ENCODE measurements at regions not wholly inside any gene's neighbourhood (a gene's known extent, or its start where the extent isn't known, plus 50 kb on each side); places are given as distances from the start of the nearest gene placed in this dataset.

GRCh38 chr5:116669261-116670031 is 94.8 kb upstream of the SEMA6A start:
- DNase-seq (ENCODE audit: low spot score): no peak

- no peak for DNase-seq (ENCODE audit: low spot score)
These were observed 93.8 kb upstream of the SEMA6A start for GRCh38 chr5:116668390-116668789.

DNA sequence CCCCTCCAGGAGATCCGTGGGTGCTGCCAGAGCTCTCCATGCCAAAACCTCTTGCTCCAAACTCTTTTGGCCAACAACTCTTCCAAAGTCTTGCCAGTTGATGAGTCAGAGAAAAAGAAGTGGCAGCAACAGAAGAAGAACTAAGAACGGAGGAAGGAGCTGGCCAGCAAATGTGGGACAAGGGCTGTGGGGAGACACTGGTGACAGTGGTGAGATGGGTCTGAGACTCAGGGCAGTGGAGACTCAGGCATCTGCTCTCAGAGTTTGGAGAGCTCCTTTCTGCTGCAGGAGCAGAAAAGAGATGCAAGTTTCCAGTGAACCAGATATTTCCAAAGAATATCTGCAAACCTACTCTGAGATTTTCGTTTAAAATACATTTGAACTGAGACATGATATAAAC is 92.3 kb upstream of the SEMA6A start:
- DNase-seq (ENCODE audit: low spot score): no peak

DNA sequence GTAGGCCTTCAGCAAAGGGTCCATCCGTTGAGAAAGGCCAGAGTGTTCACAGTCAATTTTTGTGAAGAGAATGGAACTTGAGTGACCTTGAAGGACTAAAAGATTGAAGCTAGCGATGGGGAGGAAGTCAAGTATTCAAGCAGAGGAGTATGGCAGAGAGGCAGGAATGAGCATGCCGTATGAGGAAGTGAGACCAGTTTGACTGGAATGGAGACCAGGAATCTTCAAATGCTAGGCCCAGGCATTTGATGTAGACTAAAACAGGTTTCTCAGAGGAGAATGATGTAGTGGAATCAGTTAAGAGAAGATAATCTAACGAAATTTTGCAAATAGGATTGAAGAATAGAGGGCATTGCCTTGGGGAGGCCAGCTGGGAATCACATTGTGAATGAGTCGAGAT is 90.4 kb upstream of the SEMA6A start:
- DNase-seq (ENCODE audit: low spot score): no peak

DNA sequence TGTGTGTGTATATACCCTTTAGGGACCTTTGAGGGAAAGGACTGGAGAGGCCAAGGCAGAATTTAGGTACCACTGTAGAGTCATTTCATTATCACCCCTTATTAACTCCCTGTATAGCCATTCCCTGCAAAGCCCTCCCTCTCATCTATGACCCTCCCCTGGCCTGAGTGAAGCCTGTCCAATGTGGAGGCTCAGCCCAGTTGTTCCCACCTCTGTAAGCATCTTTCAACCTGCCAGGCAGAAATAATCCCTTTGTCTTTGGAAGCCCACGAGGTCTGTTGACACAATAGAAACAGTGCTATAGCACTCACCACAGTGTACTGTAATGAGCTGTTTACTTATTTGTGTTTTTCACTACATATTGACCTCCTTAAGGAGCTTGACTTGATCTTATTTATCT is 88.5 kb upstream of the SEMA6A start:
- DNase-seq (ENCODE audit: low spot score): no peak

DNA sequence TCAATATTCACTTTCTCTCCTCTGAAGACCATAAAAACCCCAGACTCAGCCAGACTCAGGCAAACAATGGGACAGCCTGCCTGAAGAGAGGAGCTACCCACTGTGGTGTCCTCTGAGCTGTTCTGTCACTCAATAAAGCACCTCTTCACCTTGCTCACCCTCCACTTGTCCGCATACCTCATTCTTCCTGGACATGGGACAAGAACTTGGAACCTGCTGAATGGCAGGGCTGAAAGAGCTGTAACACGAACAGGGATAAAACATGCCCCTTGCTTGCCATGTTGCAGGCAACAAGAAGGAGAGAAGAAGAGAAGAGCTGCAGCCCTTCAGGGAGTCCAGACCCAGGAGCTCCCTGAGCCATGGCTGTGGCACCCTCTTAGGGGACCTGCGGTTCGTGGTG is 86.8 kb upstream of the SEMA6A start:
- no peak for DNase-seq (ENCODE audit: low spot score)

GRCh38 chr5:116660929-116661328 is 86.3 kb upstream of the SEMA6A start:
- DNase-seq (ENCODE audit: low spot score): no peak

DNA sequence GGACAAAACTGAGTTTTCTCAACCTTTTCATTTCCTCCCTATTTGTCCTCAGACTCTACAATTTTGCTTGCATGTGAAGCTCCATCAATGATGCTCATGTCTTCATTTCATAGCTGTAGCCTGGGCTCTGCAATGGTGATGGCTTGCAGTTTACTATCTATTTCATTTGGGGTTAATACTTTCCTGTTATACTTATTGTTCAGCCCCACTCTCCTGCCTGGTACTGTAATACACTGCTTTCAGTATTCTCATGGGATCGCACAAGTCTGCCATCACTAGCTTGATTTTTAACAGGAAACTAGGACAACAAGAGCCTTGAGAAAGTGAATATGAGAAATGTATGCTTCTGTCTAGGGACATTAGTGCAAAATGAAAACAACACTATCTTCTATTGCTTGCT is 84.2 kb upstream of the SEMA6A start:
- DNase-seq (ENCODE audit: low spot score): no peak

DNA sequence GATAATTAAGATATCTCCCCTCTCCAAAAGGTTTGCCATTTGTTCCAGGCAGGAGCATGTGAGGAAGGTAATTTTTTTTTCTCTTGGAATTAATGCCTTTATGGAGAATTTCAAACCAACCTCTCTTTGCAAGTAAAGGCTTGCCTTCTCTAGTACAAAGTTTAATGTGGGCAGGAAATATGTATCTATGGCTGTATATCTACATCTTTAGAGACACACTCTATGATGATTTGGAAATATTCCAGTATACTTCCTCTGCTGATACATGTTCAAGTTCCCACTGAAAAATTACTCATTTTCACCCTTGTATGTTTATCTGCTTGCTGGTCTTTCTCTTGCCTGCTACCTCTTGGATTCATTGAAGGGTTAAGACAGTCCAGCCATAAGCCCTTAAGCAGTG is 83.5 kb upstream of the SEMA6A start:
- peak; percentile 25 for DNase-seq (ENCODE audit: low spot score)

GRCh38 chr5:116655431-116655830 is 80.8 kb upstream of the SEMA6A start:
- DNase-seq (ENCODE audit: low spot score): no peak

DNA sequence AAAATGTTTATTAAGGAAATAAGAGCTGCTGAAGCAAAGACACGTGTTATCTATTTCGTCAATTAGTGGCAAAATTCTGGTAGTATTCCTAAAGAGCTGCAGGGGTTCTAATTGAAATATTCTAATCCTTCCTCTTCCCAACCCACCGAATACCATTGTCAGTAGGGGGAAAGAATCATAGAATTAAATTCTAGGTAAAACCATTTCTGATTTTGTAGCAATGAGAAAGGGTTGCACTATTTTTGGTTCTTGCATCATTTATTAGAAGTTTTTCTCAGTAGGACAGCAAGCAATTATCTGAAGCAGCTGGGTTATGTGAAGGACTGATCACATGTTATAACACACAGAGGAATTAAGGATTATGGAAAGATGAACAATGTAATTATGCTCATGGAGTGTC is 80.3 kb upstream of the SEMA6A start:
- DNase-seq (ENCODE audit: low spot score): no peak

GRCh38 chr5:116652903-116653302 is 78.3 kb upstream of the SEMA6A start:
- DNase-seq (ENCODE audit: low spot score): peak; percentile 12

GRCh38 chr5:116652196-116652729 is 77.6 kb upstream of the SEMA6A start:
- peak; percentile 57 for DNase-seq (ENCODE audit: low spot score)

- no peak for DNase-seq (ENCODE audit: low spot score)
These were observed 77.0 kb upstream of the SEMA6A start for GRCh38 chr5:116651653-116652052.

DNA sequence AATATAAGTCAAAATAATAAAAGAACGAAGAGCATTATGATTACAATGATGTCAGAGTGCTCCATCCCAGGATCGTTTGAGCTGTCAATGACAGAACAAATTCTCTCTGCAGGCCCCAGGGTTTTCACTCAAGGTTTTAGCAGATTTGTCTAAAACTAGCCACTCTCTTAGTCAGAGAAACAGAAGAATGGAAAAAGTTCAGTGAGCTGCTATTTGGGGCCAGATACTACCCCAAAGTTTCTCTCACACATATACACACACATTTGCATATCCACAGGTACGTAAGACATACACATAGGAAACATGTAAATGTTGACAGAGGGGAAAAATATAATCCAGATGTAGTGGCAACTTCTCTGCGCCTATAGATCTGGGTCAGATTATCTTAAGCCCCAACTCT is 76.3 kb upstream of the SEMA6A start:
- no peak for DNase-seq (ENCODE audit: low spot score)

DNA sequence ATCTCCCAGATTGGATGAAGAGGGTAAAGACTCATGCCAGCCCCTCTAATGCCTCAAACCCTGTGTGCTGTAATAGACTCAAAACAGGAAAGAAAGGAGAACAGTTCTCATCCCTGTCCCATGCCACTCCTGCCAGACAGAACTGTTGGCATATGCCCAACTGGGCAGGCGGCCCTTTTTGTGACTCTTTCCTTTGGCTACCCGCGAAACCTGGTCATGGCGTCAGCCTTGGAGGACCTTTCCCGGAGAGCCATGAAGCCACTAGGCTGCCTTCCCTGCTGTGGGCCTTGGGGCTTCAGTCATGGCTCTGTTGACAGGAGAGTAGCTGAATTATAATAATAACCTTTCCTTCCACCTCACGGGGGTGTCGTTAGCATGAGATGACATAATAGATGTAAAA is 75.9 kb upstream of the SEMA6A start:
- DNase-seq (ENCODE audit: low spot score): no peak

GRCh38 chr5:116646611-116647289 is 72.1 kb upstream of the SEMA6A start:
- no peak for DNase-seq (ENCODE audit: low spot score)

GRCh38 chr5:116645627-116646026 is 71.0 kb upstream of the SEMA6A start:
- no peak for DNase-seq (ENCODE audit: low spot score)

DNA sequence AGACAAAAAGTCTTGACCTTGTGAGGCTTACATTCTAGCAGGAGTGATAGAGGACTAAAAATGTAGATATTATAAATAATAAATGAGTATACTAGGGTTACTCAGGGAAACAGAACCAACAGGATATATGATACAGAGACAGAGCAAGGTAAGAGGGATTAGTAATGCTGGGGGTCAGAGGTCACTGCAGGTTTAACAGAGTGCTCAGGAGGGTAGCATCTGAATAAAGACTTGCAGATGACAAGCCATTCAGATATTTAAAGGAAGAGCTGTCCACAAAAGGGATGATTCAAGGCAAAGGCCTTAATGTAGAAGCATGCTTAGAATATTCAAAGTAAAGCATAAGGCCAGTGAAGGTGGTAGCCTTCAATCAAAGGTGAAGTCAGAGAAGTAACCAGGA is 65.6 kb upstream of the SEMA6A start:
- no peak for DNase-seq (ENCODE audit: low spot score)

DNA sequence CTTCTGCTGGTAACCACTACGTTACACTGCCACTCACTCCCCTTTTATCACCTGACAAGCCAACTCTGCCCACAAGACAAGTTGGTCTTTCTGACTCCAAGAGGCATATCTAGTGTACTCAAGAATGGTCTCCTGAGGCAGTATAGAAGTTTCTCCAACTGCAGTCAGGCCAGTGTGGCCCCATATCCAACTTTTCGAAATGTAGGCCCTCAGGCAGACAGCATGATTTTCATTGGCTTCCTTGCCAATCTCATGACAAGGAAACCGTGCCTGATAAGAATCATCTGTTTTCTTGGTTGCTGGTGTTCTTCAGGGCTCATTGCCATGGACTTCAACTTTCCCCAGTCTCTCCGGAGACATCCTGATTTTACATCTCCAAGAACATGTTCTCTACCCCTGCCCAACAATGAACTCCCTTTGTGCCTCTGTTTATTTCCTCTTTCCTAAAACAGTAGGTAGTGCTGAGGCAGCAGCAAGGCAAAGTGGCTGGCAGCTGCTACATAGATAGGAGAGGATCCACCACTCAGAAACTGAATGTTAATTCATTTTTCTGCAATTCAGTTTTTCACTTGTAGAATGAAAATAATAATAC is 62.6 kb upstream of the SEMA6A start:
- DNase-seq (ENCODE audit: low spot score): no peak

GRCh38 chr5:116632890-116633289 is 58.3 kb upstream of the SEMA6A start:
- DNase-seq (ENCODE audit: low spot score): no peak

DNA sequence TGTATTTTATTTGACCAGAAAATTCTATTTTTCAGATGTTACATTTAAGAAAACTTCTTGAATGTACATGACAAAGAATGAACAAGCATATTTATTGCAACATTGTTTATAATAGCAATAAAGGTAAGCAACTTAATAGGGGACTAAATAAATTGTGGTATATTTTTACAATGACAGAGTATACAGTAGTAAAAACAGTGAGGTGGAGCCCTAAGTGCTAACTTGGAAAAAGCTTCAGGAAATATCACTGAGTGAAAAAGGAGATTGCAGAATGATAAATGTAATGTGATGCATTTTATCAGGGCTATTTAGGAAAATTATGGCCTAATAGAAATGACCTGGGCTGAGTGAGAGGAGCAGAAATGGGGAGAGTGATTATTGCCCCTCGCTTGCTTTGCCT is 56.5 kb upstream of the SEMA6A start:
- DNase-seq (ENCODE audit: low spot score): no peak

GRCh38 chr5:116629168-116629567 is 54.5 kb upstream of the SEMA6A start:
- DNase-seq (ENCODE audit: low spot score): no peak

All from umbilical cord (tissue), 1 donor.